Activated CD4-positive, alpha-beta T cell treated with anti-CD3 and anti-CD28 coated beads, Interleukin-2, Interleukin-6, amounts not matched to agents 100 ng/mL and 50 ng/mL, durations not matched to agents 16 hours and 8 hours (primary cell): ENCODE measurements at regions not wholly inside any gene's neighbourhood (a gene's known extent, or its start where the extent isn't known, plus 50 kb on each side); places are given as distances from the start of the nearest gene placed in this dataset.
"Not testable (repeated sequence)": the region's sequence is repeated elsewhere in the genome, so short reads cannot be mapped to it uniquely, and the experiment has no call there.

Source experiments
- DNase-seq: peaks from one replicate; pipeline ENCODE4 v3.0.0-alpha.2; 2020

- no peak for DNase-seq
Observed at GRCh38 chr17:71180801-71181385, 939.9 kb upstream of the SOX9 start.

DNA sequence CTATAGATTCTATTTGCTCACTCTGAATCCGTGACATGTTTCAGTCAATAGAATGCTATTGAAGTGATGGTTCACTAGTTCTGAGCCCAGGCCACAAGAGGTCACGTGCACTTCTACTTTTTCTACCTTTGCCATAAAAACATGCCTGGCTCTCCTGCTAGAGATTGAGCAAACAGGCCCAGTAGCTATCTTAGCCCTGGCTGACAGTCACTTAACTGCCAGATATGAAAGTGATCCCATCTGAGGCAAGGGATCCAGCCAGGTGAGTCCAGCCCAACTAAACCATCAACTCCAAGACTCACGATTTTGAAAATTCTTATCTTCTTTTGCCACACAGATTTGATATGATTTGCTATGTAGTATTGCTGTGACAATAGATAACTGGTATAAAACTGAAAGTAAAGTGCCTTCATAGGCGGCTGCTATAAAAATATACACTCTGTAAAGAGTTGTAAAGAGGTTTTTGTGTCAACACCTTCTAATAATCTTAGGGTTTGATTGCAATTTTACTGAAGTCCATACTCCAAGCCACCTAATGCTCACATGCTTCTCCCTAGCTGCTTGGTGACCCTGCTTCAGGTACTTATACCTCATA is 937.7 kb upstream of the SOX9 start:
- DNase-seq, result no peak

- no peak for DNase-seq
Observed at GRCh38 chr17:71184716-71185115, 936.1 kb upstream of the SOX9 start.

DNA sequence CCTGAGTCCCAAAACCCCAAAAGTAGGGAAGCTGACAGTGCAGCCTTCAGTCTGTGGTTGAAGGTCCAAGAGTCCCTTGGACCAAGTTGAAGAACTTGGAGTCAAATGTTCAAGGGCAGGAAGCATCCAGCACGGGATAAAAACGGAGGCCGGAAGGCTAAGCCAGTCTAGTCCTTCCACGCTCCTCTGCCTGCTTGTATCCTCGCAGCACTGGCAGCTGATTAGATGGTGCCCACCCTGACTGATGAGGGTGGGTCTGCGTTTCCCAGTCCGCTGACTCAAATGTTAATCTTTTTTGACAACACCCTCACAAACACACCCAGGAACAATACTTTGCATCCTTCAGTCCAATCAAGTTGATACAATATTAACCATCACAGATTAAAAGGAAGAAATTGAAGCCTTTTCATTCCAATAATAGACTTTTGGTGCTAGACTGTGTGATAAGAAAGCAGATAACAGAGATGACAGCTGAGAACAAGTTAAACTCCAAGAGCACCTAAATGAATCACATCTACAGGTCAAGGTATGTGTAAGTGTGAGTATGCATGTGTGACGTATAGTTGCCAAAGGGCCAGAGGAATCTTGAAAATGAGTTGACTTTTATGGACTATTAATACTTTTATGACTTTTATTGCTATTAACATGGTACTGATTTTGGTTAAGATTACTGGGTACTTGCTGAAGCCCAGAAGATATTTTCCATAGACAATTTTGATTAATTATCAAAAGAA is 933.5 kb upstream of the SOX9 start:
- no peak for DNase-seq

- no peak for DNase-seq
Observed at GRCh38 chr17:71188811-71189492, 931.9 kb upstream of the SOX9 start.

DNA sequence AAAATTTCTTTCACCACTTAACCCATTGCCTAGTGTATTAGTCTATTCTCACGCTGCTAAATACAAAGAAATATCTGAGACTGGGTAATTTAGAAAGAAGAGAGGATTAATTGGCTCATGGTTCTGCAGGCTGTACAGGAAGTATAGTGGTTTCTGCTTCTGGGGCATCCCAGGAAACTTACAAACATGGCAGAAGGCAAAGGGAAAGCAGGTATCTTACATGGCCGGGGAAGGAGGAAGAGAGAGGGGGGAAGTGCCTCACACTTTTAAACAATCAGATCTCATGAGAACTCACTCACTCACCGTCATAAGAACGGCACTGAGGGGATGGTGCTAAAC is 931.4 kb upstream of the SOX9 start:
- no peak for DNase-seq

- no peak for DNase-seq
Observed at GRCh38 chr17:71192039-71192555, 928.7 kb upstream of the SOX9 start.

DNA sequence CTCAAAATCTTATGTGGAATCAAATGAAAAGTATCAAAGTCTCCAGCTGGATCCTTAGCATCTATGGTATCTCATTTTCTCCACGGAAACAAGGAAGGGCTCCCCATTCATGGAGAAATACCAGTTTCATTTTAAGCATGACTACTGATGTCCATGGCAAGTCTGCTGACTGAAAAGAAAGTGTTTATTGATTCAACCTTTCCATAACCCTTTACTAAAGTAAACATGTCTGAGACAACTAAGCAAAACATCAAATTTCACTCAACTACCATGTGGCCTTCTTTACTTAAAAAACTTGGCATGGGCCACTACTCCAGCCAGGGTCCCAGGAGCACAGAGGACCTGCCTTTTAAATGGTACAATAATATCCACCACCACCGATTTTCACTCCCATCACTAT is 928.0 kb upstream of the SOX9 start:
- no peak for DNase-seq

- DNase-seq, result no peak
Observed at GRCh38 chr17:71200597-71200996, 920.2 kb upstream of the SOX9 start.

DNA sequence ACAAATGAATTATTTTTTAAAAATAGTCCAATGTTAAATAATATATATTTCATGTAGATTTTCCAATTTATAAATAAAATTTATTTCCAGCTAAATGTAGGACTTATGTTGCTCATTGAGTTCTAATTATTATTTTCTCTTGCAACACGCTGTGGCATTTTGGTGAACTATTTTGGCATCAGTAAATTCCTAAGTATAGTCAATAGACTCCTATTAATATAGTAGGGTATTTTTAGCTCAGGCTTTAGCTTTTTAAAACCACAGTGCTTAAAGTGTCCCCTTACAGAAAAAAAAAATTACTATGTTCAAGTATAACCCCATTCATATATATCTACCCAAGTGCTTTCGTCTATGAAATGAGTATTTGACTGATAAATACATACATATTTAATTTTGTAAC is 919.2 kb upstream of the SOX9 start:
- no peak for DNase-seq

GRCh38 chr17:71202449-71202848 is 918.4 kb upstream of the SOX9 start:
- no peak for DNase-seq

DNA sequence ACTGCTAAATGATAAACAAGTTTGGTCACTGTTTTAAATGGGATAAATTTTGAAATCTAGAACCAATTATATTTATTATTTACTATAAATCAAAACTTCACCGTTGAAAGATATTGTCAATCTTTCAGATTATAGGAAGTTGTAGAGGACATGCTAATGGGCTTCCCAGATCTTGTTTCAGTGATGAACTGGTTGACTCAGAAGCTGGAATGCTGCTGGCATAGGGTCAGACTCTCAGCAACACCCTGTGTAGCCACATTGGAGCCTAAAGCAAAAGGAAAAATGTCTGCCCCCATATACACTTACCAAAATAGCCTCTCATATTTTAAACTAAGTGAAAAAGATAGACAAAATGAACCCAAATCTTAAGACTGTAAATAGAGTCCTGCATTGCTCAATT is 916.9 kb upstream of the SOX9 start:
- DNase-seq, result no peak

- not testable (repeated sequence) for DNase-seq
Observed at GRCh38 chr17:71205951-71206350, 914.9 kb upstream of the SOX9 start.

DNA sequence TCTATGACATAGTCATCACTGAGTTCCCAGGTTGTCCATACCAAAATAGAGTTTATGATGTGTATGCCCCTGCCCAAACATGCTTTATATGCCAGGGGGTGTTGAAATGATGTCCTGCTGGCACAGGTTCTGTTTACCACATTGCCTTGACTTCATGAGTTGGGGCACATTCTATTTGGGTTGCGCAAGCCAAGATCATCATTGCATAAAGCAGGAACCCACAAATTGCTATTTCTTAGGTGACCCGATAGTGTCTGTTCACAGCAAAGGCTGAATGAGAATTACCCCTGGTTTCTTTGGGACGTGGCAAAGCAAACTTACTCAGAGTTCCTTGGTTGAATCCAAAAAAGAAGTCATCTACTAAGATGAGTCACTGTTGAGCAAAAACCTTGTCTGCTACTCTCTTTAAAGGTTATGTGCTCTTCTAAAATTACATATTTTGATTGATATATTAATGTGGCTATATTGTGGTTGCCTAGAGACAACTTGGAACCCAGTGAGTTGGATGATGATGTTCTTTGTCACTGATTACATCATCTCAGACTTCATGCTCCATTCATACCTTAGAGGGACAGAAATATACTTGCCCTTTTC is 912.6 kb upstream of the SOX9 start:
- DNase-seq, result no peak

DNA sequence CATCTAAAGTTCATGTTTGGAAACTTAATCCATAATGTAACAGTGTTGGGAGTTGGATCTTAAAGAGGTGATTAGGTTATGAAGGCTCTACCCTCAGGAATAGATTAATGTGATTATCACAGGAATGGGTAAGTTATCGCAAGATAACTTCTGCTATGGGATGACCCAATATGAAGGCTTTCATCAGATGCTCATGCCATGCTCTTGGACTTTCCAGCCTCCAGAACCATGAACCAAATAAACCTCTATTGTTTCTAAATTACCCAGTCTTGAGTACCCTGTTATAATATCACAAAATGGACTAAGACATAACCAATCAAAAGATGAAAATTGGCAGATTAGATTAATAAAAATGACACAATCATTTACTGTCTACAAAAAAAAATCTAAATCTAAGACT is 906.9 kb upstream of the SOX9 start:
- DNase-seq, result no peak

- no peak for DNase-seq
Observed at GRCh38 chr17:71217769-71218168, 903.1 kb upstream of the SOX9 start.

- DNase-seq, result no peak
Observed at GRCh38 chr17:71224824-71225575, 895.8 kb upstream of the SOX9 start.

- DNase-seq, result no peak
Observed at GRCh38 chr17:71227841-71228240, 893.0 kb upstream of the SOX9 start.

GRCh38 chr17:71229070-71229469 is 891.8 kb upstream of the SOX9 start:
- DNase-seq, result no peak

- DNase-seq, result no peak
Observed at GRCh38 chr17:71232801-71233559, 887.8 kb upstream of the SOX9 start.

- no peak for DNase-seq
Observed at GRCh38 chr17:71234349-71234748, 886.5 kb upstream of the SOX9 start.
